Esophagus muscularis mucosa (tissue), 3 donors: ENCODE measurements at regions not wholly inside any gene's neighbourhood (a gene's known extent, or its start where the extent isn't known, plus 50 kb on each side); places are given as distances from the start of the nearest gene placed in this dataset.

Source experiments
- POLR2A ChIP-seq: fragments of 450-650 bp; IDR thresholded peaks from one replicate; pipeline ENCODE4 v1.6.1; 2017; ENCODE audit warnings: antibody characterized with exemption, moderate library complexity, mild to moderate bottlenecking, low read depth
- TF ChIP-seq, protein P1 (sequence below), 3 experiments: fragments of 200-600 bp in 2 of 3; fragments of 450-650 bp in 1 of 3; sonication (generic) in 2 of 3; IDR thresholded peaks; one replicate each; pipeline ENCODE4 v1.5.1; 2017 to 2019; ENCODE audit warnings: antibody characterized with exemption in 3 of 3, mild to moderate bottlenecking in 2 of 3, moderate library complexity in 1 of 3

DNA sequence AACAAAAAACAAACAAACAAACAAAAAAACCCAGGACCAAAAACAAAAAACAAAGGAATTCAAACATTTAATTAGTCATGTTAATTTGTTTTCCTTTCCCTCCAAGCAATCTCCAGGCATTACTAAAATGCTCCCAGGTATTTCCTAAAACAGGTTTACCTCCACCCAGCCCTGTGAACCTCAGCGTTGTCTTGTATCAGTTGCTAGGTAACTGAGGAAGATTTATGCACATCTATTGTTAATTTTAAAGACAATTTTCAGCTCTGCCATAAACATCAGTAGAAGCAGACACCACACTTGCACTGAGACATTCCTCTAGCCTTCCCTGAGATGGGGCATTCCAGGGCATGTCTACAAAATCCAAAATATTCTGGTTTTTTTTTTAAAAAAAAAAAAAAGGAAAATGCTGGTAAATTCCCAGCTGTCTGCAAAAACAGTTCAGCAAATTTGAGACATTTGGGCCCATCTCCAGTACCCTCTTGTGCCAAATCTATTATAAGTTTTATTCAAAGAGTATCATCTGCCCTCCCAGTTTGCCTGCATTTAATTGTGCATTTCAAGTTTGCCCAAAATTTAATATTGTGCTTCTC, 227.6 kb downstream of the ADAMTS9 start:
- no peak for TF ChIP-seq POLR2A
- TF ChIP-seq, protein P1, sequence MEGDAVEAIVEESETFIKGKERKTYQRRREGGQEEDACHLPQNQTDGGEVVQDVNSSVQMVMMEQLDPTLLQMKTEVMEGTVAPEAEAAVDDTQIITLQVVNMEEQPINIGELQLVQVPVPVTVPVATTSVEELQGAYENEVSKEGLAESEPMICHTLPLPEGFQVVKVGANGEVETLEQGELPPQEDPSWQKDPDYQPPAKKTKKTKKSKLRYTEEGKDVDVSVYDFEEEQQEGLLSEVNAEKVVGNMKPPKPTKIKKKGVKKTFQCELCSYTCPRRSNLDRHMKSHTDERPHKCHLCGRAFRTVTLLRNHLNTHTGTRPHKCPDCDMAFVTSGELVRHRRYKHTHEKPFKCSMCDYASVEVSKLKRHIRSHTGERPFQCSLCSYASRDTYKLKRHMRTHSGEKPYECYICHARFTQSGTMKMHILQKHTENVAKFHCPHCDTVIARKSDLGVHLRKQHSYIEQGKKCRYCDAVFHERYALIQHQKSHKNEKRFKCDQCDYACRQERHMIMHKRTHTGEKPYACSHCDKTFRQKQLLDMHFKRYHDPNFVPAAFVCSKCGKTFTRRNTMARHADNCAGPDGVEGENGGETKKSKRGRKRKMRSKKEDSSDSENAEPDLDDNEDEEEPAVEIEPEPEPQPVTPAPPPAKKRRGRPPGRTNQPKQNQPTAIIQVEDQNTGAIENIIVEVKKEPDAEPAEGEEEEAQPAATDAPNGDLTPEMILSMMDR (IDR thresholded peaks at IDR 0.05), result no peak
